ENCODE measurements at regions not wholly inside any gene's neighbourhood (a gene's known extent, or its start where the extent isn't known, plus 50 kb on each side); places are given as distances from the start of the nearest gene placed in this dataset.

DNA sequence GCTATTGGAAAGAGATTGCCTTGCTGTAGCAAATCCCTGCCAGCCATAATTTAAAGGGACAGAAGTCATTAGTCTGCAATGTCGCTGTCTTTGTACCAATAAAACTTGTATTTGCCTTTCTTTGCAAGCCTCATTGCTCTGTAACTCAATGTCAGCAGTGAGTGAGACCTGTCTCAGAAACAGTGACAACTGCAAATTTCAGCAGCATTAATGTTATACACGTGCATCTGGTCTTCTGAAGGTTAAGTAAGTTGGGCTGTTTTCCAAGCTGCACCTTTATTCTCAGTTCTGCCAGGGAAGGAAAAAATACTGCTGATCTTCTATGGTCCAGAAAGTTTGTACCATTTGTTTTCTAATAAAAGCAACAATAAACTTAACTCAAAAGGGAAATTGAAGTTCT lies 543.1 kb downstream of the TRIML1 start:
- Histone ChIP-seq H3K36me3 (ENCODE audit: insufficient read depth) (no peaks in the 10 kb centered on the region), H2AFZ (ENCODE audit: low read depth) (no peak overlapping the region), H3K4me3 (IDR thresholded peaks at IDR 0.05; ENCODE audit: insufficient read depth, low read depth, low read length) (no peak overlapping the region), H3K4me2 (no peak overlapping the region), H3K9ac (no peak overlapping the region), H4K20me1 (ENCODE audit: insufficient read depth) (no peaks in the 10 kb centered on the region), H3K79me2 (ENCODE audit: insufficient read depth, low read depth) (no peaks in the 10 kb centered on the region), H3K27ac (no peak overlapping the region), H3K4me1 (ENCODE audit: low read depth, poor library complexity, severe bottlenecking) (no peaks in the 10 kb centered on the region), H3K27me3 (ENCODE audit: insufficient read depth, low read depth) (no peaks in the 10 kb centered on the region)
- TF ChIP-seq, protein P1, sequence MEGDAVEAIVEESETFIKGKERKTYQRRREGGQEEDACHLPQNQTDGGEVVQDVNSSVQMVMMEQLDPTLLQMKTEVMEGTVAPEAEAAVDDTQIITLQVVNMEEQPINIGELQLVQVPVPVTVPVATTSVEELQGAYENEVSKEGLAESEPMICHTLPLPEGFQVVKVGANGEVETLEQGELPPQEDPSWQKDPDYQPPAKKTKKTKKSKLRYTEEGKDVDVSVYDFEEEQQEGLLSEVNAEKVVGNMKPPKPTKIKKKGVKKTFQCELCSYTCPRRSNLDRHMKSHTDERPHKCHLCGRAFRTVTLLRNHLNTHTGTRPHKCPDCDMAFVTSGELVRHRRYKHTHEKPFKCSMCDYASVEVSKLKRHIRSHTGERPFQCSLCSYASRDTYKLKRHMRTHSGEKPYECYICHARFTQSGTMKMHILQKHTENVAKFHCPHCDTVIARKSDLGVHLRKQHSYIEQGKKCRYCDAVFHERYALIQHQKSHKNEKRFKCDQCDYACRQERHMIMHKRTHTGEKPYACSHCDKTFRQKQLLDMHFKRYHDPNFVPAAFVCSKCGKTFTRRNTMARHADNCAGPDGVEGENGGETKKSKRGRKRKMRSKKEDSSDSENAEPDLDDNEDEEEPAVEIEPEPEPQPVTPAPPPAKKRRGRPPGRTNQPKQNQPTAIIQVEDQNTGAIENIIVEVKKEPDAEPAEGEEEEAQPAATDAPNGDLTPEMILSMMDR (conservative IDR thresholded peaks at IDR 0.05; ENCODE audit: low read depth, low read length), result no peak

DNA sequence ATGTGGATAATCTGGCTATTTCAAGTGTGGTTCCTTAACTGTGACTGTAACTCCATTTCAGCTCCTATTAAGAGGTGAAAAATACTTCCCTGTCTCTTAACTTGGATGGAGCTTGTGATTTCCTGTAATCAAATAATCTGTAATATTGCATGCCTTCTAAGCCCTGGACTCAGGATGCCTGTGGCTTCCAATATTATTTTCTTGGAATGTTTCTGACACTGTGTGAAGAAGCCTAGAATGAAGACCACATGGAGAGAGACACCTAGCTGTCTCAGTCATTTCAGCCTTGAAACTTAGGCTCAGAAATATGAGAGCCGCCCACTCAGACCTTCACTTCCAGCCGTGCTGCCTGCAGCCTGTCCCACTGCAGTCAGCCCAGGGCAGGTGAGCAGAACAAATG lies 544.3 kb downstream of the TRIML1 start:
- Histone ChIP-seq H3K79me2 (ENCODE audit: insufficient read depth, low read depth) (no peaks in the 10 kb centered on the region), H2AFZ (ENCODE audit: low read depth) (no peak overlapping the region), H3K4me3 (IDR thresholded peaks at IDR 0.05; ENCODE audit: insufficient read depth, low read depth, low read length) (no peak overlapping the region), H3K27me3 (ENCODE audit: insufficient read depth, low read depth) (no peaks in the 10 kb centered on the region), H3K36me3 (ENCODE audit: insufficient read depth) (no peaks in the 10 kb centered on the region), H3K27ac (no peak overlapping the region), H3K9ac (no peak overlapping the region), H4K20me1 (ENCODE audit: insufficient read depth) (no peaks in the 10 kb centered on the region), H3K4me1 (ENCODE audit: low read depth, poor library complexity, severe bottlenecking) (no peaks in the 10 kb centered on the region), H3K4me2 (no peak overlapping the region)
- TF ChIP-seq, protein P1 (conservative IDR thresholded peaks at IDR 0.05; ENCODE audit: low read depth, low read length), result no peak

DNA sequence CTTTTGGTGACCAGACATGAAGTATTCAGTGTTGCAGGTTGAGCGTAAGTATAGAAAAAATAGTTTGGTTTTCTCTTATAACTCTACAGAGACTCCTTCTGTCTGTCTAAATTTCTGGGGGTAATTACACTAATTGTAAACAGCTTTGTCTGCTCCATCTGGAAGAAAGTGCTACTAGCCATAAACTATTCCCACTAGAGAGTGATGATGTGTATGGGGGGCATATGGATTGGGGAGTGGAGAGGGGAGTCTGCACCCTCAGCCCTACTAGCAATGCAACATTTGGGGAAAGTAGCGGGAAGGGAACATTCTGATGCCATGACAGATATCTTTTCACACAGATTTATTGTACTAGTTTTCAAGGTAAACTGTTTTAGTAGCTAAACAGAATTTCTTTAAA lies 549.7 kb downstream of the TRIML1 start:
- H2AFZ ChIP-seq (ENCODE audit: low read depth), result no peak overlapping the region
- TF ChIP-seq, protein P1 (conservative IDR thresholded peaks at IDR 0.05; ENCODE audit: low read depth, low read length), result no peak
- no peaks in the 10 kb centered on the region for H4K20me1 ChIP-seq (ENCODE audit: insufficient read depth)
- no peaks in the 10 kb centered on the region for H3K27me3 ChIP-seq (ENCODE audit: insufficient read depth, low read depth)
- no peak overlapping the region for H3K4me2 ChIP-seq
- H3K4me1 ChIP-seq (ENCODE audit: low read depth, poor library complexity, severe bottlenecking), result no peaks in the 10 kb centered on the region
- no peaks in the 10 kb centered on the region for H3K36me3 ChIP-seq (ENCODE audit: insufficient read depth)
- H3K4me3 ChIP-seq (IDR thresholded peaks at IDR 0.05; ENCODE audit: insufficient read depth, low read depth, low read length), result no peak overlapping the region
- H3K9ac ChIP-seq, result no peak overlapping the region
- H3K79me2 ChIP-seq (ENCODE audit: insufficient read depth, low read depth), result no peaks in the 10 kb centered on the region
- no peak overlapping the region for H3K27ac ChIP-seq

DNA sequence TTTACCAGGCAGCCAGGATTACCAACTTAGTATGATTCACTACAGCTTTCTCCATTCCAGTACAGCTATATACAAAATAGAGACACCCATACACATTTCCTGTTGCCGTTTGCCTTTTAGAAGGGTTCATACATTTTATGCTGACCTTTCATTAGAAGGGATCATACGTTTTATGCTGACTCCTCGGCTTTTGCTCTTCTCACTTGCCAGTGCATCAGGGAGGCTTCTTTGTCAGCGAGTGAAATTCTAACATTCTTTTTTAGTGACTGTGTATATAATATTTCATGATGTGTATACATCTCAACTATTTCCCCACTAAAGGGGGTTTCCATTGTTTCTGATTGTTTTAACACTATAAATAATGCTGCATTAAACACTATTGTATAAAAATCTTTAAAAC lies 552.6 kb downstream of the TRIML1 start:
- H3K4me3 ChIP-seq (IDR thresholded peaks at IDR 0.05; ENCODE audit: insufficient read depth, low read depth, low read length), result no peak overlapping the region
- no peaks in the 10 kb centered on the region for H4K20me1 ChIP-seq (ENCODE audit: insufficient read depth)
- no peak overlapping the region for H3K4me2 ChIP-seq
- no peak overlapping the region for H2AFZ ChIP-seq (ENCODE audit: low read depth)
- TF ChIP-seq, protein P1 (conservative IDR thresholded peaks at IDR 0.05; ENCODE audit: low read depth, low read length), result no peak
- no peak overlapping the region for H3K9ac ChIP-seq
- no peaks in the 10 kb centered on the region for H3K27me3 ChIP-seq (ENCODE audit: insufficient read depth, low read depth)
- no peaks in the 10 kb centered on the region for H3K4me1 ChIP-seq (ENCODE audit: low read depth, poor library complexity, severe bottlenecking)
- H3K27ac ChIP-seq, result no peak overlapping the region
- no peaks in the 10 kb centered on the region for H3K36me3 ChIP-seq (ENCODE audit: insufficient read depth)
- H3K79me2 ChIP-seq (ENCODE audit: insufficient read depth, low read depth), result no peaks in the 10 kb centered on the region

DNA sequence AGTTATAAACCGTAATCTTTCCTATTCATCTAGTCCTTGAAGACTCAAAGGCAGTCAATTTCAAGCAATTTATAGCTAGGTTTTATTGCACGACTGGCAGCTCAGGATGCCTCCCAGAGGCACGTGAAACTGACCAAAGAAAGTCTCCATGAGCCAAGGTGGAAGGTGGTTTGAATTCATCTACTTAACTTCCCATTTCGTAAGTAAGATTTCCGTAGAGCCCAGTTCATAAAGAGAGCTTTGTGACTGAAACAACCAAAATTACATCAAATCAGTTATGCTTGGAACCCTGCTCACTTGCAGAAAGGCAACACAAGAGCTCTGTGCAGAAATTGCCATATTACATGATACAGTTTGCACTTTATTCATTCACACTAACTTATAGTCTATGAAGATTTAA lies 556.0 kb downstream of the TRIML1 start:
- H3K27me3 ChIP-seq (ENCODE audit: insufficient read depth, low read depth), result no peaks in the 10 kb centered on the region
- no peaks in the 10 kb centered on the region for H3K4me1 ChIP-seq (ENCODE audit: low read depth, poor library complexity, severe bottlenecking)
- H4K20me1 ChIP-seq (ENCODE audit: insufficient read depth), result no peaks in the 10 kb centered on the region
- no peaks in the 10 kb centered on the region for H3K79me2 ChIP-seq (ENCODE audit: insufficient read depth, low read depth)
- H3K4me3 ChIP-seq (IDR thresholded peaks at IDR 0.05; ENCODE audit: insufficient read depth, low read depth, low read length), result no peak overlapping the region
- H2AFZ ChIP-seq (ENCODE audit: low read depth), result no peak overlapping the region
- H3K4me2 ChIP-seq, result no peak overlapping the region
- no peak overlapping the region for H3K27ac ChIP-seq
- H3K9ac ChIP-seq, result no peak overlapping the region
- TF ChIP-seq, protein P1 (conservative IDR thresholded peaks at IDR 0.05; ENCODE audit: low read depth, low read length), result no peak
- no peaks in the 10 kb centered on the region for H3K36me3 ChIP-seq (ENCODE audit: insufficient read depth)
